ENCODE measurements at regions not wholly inside any gene's neighbourhood (a gene's known extent, or its start where the extent isn't known, plus 50 kb on each side); places are given as distances from the start of the nearest gene placed in this dataset.
"Not testable (repeated sequence)": the region's sequence is repeated elsewhere in the genome, so short reads cannot be mapped to it uniquely, and the experiment has no call there.

GRCh38 chr2:234694244-234695013, 197.5 kb upstream of the ARL4C start:
- no peak for DNase-seq (ENCODE audit: low read depth)

GRCh38 chr2:234693681-234694190, 196.9 kb upstream of the ARL4C start:
- DNase-seq (ENCODE audit: low read depth), result not testable (repeated sequence)

- DNase-seq (ENCODE audit: low read depth), result not testable (repeated sequence)
Observed at GRCh38 chr2:234693191-234693590, 196.3 kb upstream of the ARL4C start.

GRCh38 chr2:234691968-234692955, 195.4 kb upstream of the ARL4C start:
- no peak for DNase-seq (ENCODE audit: low read depth)

- DNase-seq (ENCODE audit: low read depth), result no peak
Observed at GRCh38 chr2:234691214-234691575, 194.3 kb upstream of the ARL4C start.

GRCh38 chr2:234690569-234691213, 193.8 kb upstream of the ARL4C start:
- DNase-seq (ENCODE audit: low read depth), result no peak

GRCh38 chr2:234689911-234690379, 193.1 kb upstream of the ARL4C start:
- DNase-seq (ENCODE audit: low read depth), result no peak

GRCh38 chr2:234687718-234688475, 191.0 kb upstream of the ARL4C start:
- DNase-seq (ENCODE audit: low read depth), result no peak

- DNase-seq (ENCODE audit: low read depth), result no peak
Observed at GRCh38 chr2:234686088-234686890, 189.4 kb upstream of the ARL4C start.

GRCh38 chr2:234684466-234684865, 187.6 kb upstream of the ARL4C start:
- DNase-seq (ENCODE audit: low read depth), result no peak

- no peak for DNase-seq (ENCODE audit: low read depth)
Observed at GRCh38 chr2:234683950-234684349, 187.1 kb upstream of the ARL4C start.

- DNase-seq (ENCODE audit: low read depth), result no peak
Observed at GRCh38 chr2:234682492-234683228, 185.8 kb upstream of the ARL4C start.

GRCh38 chr2:234680688-234681619, 184.1 kb upstream of the ARL4C start:
- DNase-seq (ENCODE audit: low read depth), result no peak

- no peak for DNase-seq (ENCODE audit: low read depth)
Observed at GRCh38 chr2:234679741-234680687, 183.1 kb upstream of the ARL4C start.

- no peak for DNase-seq (ENCODE audit: low read depth)
Observed at GRCh38 chr2:234679301-234679740, 182.4 kb upstream of the ARL4C start.

- no peak for DNase-seq (ENCODE audit: low read depth)
Observed at GRCh38 chr2:234678711-234679110, 181.8 kb upstream of the ARL4C start.

GRCh38 chr2:234677758-234678538, 181.1 kb upstream of the ARL4C start:
- no peak for DNase-seq (ENCODE audit: low read depth)

All from stimulated activated CD8-positive, alpha-beta memory T cell treated with anti-CD3 and anti-CD28 coated beads, Interleukin-12 subunit alpha, Interleukin-12 subunit beta, amount 100 ng/mL, for 4 hours (primary cell).